Activated naive CD4-positive, alpha-beta T cell treated with anti-CD3 and anti-CD28 coated beads, Interleukin-2, amount 50 U/mL, for 24 hours (primary cell): ENCODE measurements at regions not wholly inside any gene's neighbourhood (a gene's known extent, or its start where the extent isn't known, plus 50 kb on each side); places are given as distances from the start of the nearest gene placed in this dataset.
"Not testable (repeated sequence)": the region's sequence is repeated elsewhere in the genome, so short reads cannot be mapped to it uniquely, and the experiment has no call there.

ENCODE experiments used
- H3K27ac Mint-ChIP-seq: one replicate; pipeline ENCODE4 v1.8.0; 2021; ENCODE audit warnings: mild to moderate bottlenecking, mixed read lengths
- H3K27me3 Mint-ChIP-seq: one replicate; pipeline ENCODE4 v1.8.0; 2021; ENCODE audit warnings: mixed read lengths
- H3K36me3 Mint-ChIP-seq: one replicate; pipeline ENCODE4 v1.8.0; 2021; ENCODE audit warnings: mixed read lengths
- H3K4me1 Mint-ChIP-seq: one replicate; pipeline ENCODE4 v1.8.0; 2021; ENCODE audit warnings: mixed read lengths
- H3K4me3 Mint-ChIP-seq: one replicate; pipeline ENCODE4 v1.8.0; 2021; ENCODE audit warnings: mild to moderate bottlenecking, mixed read lengths
- H3K9me3 Mint-ChIP-seq: one replicate; pipeline ENCODE4 v1.8.0; 2021; ENCODE audit warnings: mixed read lengths

DNA sequence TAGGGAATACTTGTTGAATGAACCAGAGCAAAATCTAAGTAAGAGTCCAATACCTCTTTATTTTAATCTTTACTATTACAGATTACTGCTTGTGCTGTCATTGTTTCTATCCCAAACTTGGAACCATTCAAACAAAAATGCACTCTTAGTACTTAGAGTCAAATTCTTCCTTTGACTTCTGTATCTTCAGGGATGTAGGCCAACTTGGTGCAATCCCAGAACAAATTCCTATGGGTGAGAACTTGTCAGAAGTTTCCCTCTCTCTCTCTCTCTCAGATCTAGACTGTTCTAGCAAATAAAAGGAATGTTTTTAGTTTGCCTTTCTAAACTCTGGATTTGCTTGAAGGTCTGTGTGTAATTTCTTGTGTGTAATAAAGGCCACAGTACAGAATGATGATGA is 329.0 kb upstream of the TMTC4 start:
- no peaks in the 10 kb centered on the region for H3K4me1 Mint-ChIP-seq

DNA sequence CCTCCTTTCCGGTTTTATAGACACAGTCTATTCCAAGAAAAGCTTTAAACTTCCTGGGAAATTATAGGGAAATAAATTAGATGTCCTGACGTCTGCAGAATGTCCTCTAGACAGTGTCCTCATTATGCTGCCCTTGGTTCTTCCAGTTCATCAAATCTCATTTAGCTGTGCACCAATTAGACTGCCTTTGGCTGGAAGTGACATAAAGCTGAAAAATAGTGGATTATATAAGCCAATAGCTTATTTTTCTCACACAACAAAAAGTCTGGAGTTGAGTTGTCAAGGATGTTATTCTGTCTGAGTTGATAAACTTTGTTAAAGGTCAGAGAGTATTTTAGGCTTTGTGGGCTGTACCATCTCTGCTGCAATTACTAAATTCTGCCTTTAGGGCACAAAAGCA is 314.8 kb upstream of the TMTC4 start:
- peaks cover 12% of the 10 kb centered on the region for H3K27me3 Mint-ChIP-seq
- no peaks in the 10 kb centered on the region for H3K4me1 Mint-ChIP-seq
- H3K4me3 Mint-ChIP-seq = no peak overlapping the region
- H3K36me3 Mint-ChIP-seq = no peaks in the 10 kb centered on the region
- peaks cover 16% of the 10 kb centered on the region for H3K9me3 Mint-ChIP-seq
- no peak overlapping the region for H3K27ac Mint-ChIP-seq

More for the DNA sequence above, 329.0 kb upstream of the TMTC4 start:
- no peak overlapping the region for H3K4me3 Mint-ChIP-seq
- no peaks in the 10 kb centered on the region for H3K36me3 Mint-ChIP-seq
- peaks cover 2% of the 10 kb centered on the region for H3K27me3 Mint-ChIP-seq
- H3K27ac Mint-ChIP-seq = no peak overlapping the region
- no peaks in the 10 kb centered on the region for H3K9me3 Mint-ChIP-seq

DNA sequence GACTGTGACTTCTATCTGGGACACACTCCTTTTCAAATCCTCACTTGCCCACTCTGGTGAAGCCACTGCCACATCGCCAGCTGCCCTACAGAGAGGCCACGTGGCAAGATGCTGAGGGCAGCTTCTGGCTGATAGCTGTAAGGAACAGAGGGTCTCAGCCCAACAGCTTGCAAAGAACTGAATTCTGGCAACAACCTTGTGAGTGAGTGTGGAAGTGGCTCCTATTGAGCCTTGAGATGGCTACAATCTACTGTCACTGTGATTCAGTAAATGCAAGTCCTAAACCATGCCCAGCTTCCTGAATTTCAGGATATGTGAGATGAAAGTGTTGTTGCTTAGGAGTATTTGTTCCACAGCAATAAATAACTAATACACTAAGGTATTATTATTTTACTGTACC is 314.3 kb upstream of the TMTC4 start:
- H3K27me3 Mint-ChIP-seq = peaks cover 15% of the 10 kb centered on the region
- no peaks in the 10 kb centered on the region for H3K4me1 Mint-ChIP-seq
- peaks cover 16% of the 10 kb centered on the region for H3K9me3 Mint-ChIP-seq
- no peaks in the 10 kb centered on the region for H3K36me3 Mint-ChIP-seq
- no peak overlapping the region for H3K4me3 Mint-ChIP-seq
- H3K27ac Mint-ChIP-seq = no peak overlapping the region

GRCh38 chr13:100987948-100988347 is 313.4 kb upstream of the TMTC4 start:
- H3K9me3 Mint-ChIP-seq = peaks cover 12% of the 10 kb centered on the region
- H3K27me3 Mint-ChIP-seq = peaks cover 19% of the 10 kb centered on the region
- H3K36me3 Mint-ChIP-seq = no peaks in the 10 kb centered on the region
- no peak overlapping the region for H3K4me3 Mint-ChIP-seq
- no peak overlapping the region for H3K27ac Mint-ChIP-seq
- no peaks in the 10 kb centered on the region for H3K4me1 Mint-ChIP-seq

DNA sequence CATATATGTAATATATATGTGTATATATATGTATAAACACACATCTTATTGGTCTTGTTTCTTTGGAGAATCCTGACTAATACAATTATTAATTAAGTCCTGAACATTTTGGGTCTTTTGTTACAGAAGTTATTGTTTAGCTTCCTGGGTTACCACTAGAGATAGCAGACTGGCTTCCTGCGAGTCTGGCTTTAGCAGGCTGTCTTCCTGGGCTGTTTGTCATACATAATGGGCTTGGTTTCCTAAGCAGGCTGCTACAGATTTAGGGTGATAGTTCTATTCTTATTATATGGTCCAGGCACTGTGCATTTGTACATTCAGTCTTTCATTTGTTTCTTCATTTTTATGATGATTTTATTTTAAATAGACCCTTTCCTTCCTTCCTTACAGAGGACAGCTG is 312.0 kb upstream of the TMTC4 start:
- Mint-ChIP-seq H3K27ac (no peak overlapping the region), H3K36me3 (no peaks in the 10 kb centered on the region), H3K4me3 (no peak overlapping the region), H3K9me3 (peaks cover 2% of the 10 kb centered on the region), H3K27me3 (peaks cover 20% of the 10 kb centered on the region), H3K4me1 (no peaks in the 10 kb centered on the region)

DNA sequence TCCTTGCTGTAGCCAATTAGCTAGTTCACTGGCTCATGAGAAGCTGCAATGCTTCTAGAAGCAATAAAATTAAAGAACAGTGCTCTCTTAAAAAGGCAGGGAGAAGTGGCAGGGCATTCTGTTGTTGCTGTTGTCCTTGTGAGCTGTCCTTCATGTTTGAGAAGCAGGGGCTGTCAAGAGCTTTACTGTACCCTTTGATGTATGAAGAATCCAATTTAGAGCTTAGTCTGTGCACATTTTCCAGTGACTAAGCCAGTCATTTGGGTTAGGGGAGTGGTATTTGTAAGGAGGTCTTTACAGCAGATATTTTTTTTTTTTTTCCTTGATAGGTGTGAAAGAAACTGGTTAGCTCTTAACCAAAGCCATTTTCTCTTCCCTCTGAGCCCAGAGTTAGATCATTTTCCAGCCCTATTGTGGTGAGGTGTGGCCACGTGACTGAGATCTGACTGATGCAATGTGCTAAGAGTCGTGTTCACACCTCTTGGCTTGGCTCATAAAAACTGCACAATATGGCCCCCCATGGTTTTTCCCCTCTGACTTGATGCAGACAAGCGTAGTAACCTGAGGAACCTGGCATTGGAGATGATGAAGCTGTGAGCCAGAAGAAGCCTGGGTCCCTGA is 309.6 kb upstream of the TMTC4 start:
- H3K4me3 Mint-ChIP-seq = no peak overlapping the region
- H3K27me3 Mint-ChIP-seq = peaks cover 23% of the 10 kb centered on the region
- no peaks in the 10 kb centered on the region for H3K9me3 Mint-ChIP-seq
- H3K27ac Mint-ChIP-seq = no peak overlapping the region
- H3K4me1 Mint-ChIP-seq = no peaks in the 10 kb centered on the region
- no peaks in the 10 kb centered on the region for H3K36me3 Mint-ChIP-seq

DNA sequence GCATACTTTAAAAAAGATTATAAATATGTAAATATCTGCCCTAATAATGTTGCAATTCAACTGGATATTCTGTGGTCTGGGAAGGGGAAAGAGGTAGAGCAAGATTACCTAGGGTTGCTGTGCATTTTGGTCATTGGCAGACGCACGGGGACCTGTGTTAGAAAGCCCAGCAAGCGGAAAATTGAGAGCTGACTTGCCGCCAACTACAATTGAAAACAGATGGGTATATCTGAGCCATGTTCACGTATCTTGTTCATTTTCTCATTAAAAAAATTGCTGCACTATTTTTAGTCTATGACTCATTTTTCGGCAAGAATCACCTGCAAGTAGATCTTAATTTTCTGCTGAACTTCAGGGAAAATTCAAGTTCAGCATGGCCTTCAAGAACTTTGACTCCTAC is 308.5 kb upstream of the TMTC4 start:
- Mint-ChIP-seq H3K9me3 (no peaks in the 10 kb centered on the region), H3K27me3 (peaks cover 25% of the 10 kb centered on the region), H3K27ac (no peak overlapping the region), H3K4me3 (no peak overlapping the region), H3K4me1 (no peaks in the 10 kb centered on the region), H3K36me3 (no peaks in the 10 kb centered on the region)

DNA sequence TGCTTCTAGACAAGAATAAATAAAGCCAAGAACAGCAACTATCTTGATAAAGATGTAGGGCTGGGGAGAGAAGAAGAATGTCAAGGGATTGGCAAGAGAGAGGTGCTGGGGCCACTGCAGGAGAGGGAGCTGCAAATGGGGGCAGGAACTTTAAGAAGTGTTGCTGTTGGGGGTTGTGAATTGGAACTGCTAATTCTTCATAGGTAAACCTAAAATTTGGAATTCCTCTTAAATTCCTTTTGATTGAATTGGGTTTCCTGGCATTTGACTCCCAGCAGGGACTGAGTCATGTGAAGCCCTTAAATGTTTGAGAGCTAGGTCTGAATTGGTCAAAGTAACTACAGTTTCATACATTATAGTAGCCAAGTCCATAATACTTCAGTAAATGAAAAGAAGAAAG is 305.6 kb upstream of the TMTC4 start:
- Mint-ChIP-seq H3K36me3 (no peaks in the 10 kb centered on the region), H3K4me1 (no peaks in the 10 kb centered on the region), H3K27ac (no peak overlapping the region), H3K4me3 (no peak overlapping the region), H3K27me3 (peaks cover 24% of the 10 kb centered on the region), H3K9me3 (no peaks in the 10 kb centered on the region)

GRCh38 chr13:100977841-100978240 is 303.2 kb upstream of the TMTC4 start:
- no peak overlapping the region for H3K4me3 Mint-ChIP-seq
- H3K36me3 Mint-ChIP-seq = no peaks in the 10 kb centered on the region
- H3K9me3 Mint-ChIP-seq = peaks cover under 1% of the 10 kb centered on the region
- H3K4me1 Mint-ChIP-seq = no peaks in the 10 kb centered on the region
- peaks cover 22% of the 10 kb centered on the region for H3K27me3 Mint-ChIP-seq
- no peak overlapping the region for H3K27ac Mint-ChIP-seq

DNA sequence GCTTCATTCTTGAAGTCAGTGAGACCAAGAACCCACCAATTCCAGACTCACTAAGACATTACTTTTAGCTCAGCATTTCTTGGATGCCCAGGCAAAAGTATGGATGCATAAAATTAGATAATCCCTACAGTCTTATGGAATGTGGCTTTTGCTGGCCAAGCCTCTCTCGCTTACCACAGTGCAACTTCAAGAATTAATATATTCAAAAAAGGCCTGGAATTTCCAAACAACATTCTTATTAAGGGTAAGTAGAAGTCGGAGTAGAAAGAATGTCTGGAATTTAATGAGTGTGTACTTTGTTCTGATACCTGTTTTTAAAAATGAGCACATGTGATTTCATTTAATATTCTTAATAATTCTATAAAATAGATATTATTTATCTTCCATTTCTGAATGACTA is 302.4 kb upstream of the TMTC4 start:
- Mint-ChIP-seq H3K9me3 (peaks cover 9% of the 10 kb centered on the region), H3K27me3 (peaks cover 22% of the 10 kb centered on the region), H3K4me3 (no peak overlapping the region), H3K27ac (no peak overlapping the region), H3K36me3 (no peaks in the 10 kb centered on the region), H3K4me1 (no peaks in the 10 kb centered on the region)

DNA sequence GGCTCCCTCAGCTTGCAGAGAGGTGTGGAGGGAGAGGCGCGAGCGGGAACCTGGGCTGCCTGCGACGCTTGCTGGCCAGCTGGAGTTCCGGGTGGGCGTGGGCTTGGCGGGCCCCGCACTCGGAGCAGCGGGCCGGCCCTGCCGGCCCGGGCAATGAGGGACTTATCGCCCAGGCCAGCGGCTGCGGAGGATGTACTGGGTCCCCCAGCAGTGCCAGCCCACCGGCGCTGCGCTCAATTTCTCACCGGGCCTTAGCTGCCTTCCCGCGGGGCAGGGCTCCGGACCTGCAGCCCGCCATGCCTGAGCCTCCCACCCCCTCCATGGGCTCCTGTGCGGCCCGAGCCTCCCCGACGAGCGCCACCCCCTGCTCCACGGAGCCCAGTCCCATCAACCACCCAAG is 301.1 kb upstream of the TMTC4 start:
- H3K36me3 Mint-ChIP-seq, H3K4me1 Mint-ChIP-seq, H3K4me3 Mint-ChIP-seq, H3K27ac Mint-ChIP-seq: not testable (repeated sequence)
- peaks cover 12% of the 10 kb centered on the region for H3K9me3 Mint-ChIP-seq
- peaks cover 20% of the 10 kb centered on the region for H3K27me3 Mint-ChIP-seq

- no peak overlapping the region for H3K4me3 Mint-ChIP-seq
- no peak overlapping the region for H3K27ac Mint-ChIP-seq
- no peaks in the 10 kb centered on the region for H3K36me3 Mint-ChIP-seq
- H3K9me3 Mint-ChIP-seq = peaks cover 6% of the 10 kb centered on the region
- no peaks in the 10 kb centered on the region for H3K27me3 Mint-ChIP-seq
- H3K4me1 Mint-ChIP-seq = no peaks in the 10 kb centered on the region
These were observed 288.0 kb upstream of the TMTC4 start for GRCh38 chr13:100962585-100962984.

GRCh38 chr13:100961186-100961585 is 286.6 kb upstream of the TMTC4 start:
- Mint-ChIP-seq H3K27ac (no peak overlapping the region), H3K36me3 (no peaks in the 10 kb centered on the region), H3K9me3 (no peaks in the 10 kb centered on the region), H3K4me3 (no peak overlapping the region), H3K27me3 (peaks cover 2% of the 10 kb centered on the region), H3K4me1 (no peaks in the 10 kb centered on the region)

- Mint-ChIP-seq H3K27me3 (peaks cover 3% of the 10 kb centered on the region), H3K9me3 (no peaks in the 10 kb centered on the region), H3K27ac (no peak overlapping the region), H3K4me1 (no peaks in the 10 kb centered on the region), H3K4me3 (no peak overlapping the region), H3K36me3 (no peaks in the 10 kb centered on the region)
These were observed 284.2 kb upstream of the TMTC4 start for GRCh38 chr13:100958831-100959230.

- no peak overlapping the region for H3K4me3 Mint-ChIP-seq
- H3K4me1 Mint-ChIP-seq = no peaks in the 10 kb centered on the region
- H3K36me3 Mint-ChIP-seq = no peaks in the 10 kb centered on the region
- peaks cover 3% of the 10 kb centered on the region for H3K27me3 Mint-ChIP-seq
- no peaks in the 10 kb centered on the region for H3K9me3 Mint-ChIP-seq
- no peak overlapping the region for H3K27ac Mint-ChIP-seq
These were observed 283.1 kb upstream of the TMTC4 start for GRCh38 chr13:100957741-100958140.

- Mint-ChIP-seq H3K27me3 (peaks cover 3% of the 10 kb centered on the region), H3K36me3 (no peaks in the 10 kb centered on the region), H3K27ac (no peak overlapping the region), H3K9me3 (no peaks in the 10 kb centered on the region), H3K4me3 (no peak overlapping the region), H3K4me1 (no peaks in the 10 kb centered on the region)
These were observed 280.1 kb upstream of the TMTC4 start for GRCh38 chr13:100954430-100955305.
